Neuronal stem cell (in vitro differentiated cells): ENCODE measurements at regions not wholly inside any gene's neighbourhood (a gene's known extent, or its start where the extent isn't known, plus 50 kb on each side); places are given as distances from the start of the nearest gene placed in this dataset.

Experiments used
- DNase-seq: peaks from one replicate; pipeline ENCODE4 v3.0.0-alpha.2; 2013; ENCODE audit warnings: low spot score
- H2AFZ ChIP-seq: one replicate; pipeline ENCODE4 v1.6.1; 2013; ENCODE audit warnings: mild to moderate bottlenecking, low read length, inconsistent platforms
- H2AK5ac ChIP-seq: 2 replicates; pipeline ENCODE4 v1.6.1; 2013; ENCODE audit warnings: low read depth, mild to moderate bottlenecking, inconsistent platforms, low read length, moderate library complexity, mixed read lengths
- H2BK120ac ChIP-seq: 2 replicates; pipeline ENCODE4 v1.6.1; 2013; ENCODE audit warnings: low read depth, mild to moderate bottlenecking, inconsistent platforms, low read length, moderate library complexity, mixed read lengths
- H2BK12ac ChIP-seq: one replicate; pipeline ENCODE4 v1.6.1; 2013; ENCODE audit warnings: low read length, inconsistent platforms
- H2BK15ac ChIP-seq: 2 replicates; pipeline ENCODE4 v1.6.1; 2013; ENCODE audit warnings: mild to moderate bottlenecking, low read length, inconsistent platforms, mixed read lengths
- H2BK5ac ChIP-seq: one replicate; pipeline ENCODE4 v1.6.1; 2013; ENCODE audit warnings: inconsistent platforms, mild to moderate bottlenecking, low read length, moderate library complexity
- H3K14ac ChIP-seq: one replicate; pipeline ENCODE4 v1.6.1; 2013; ENCODE audit warnings: low read length, inconsistent platforms
- H3K18ac ChIP-seq: 2 replicates; pipeline ENCODE4 v1.6.1; 2013; ENCODE audit warnings: low read length, inconsistent platforms
- H3K23ac ChIP-seq: 2 replicates; pipeline ENCODE4 v1.6.1; 2013; ENCODE audit warnings: low read depth, mild to moderate bottlenecking, mixed read lengths, low read length, inconsistent platforms; ENCODE audit not compliant: poor library complexity
- H3K27ac ChIP-seq: replicated peaks from 3 replicates; pipeline ENCODE4 v1.5.1; 2013; ENCODE audit warnings: low read length, inconsistent platforms
- H3K27me3 ChIP-seq, 3 experiments: 2 replicates each; pipeline ENCODE4 v1.6.1; 2013; ENCODE audit warnings: low read length in 3 of 3, mild to moderate bottlenecking in 2 of 3, inconsistent platforms in 1 of 3, low read depth in 1 of 3, mixed read lengths in 1 of 3, moderate library complexity in 1 of 3; ENCODE audit not compliant: control insufficient read depth in 3 of 3, insufficient read depth in 3 of 3
- H3K36me3 ChIP-seq, 2 donors: replicated peaks in 1 of 2; 2 replicates each; pipeline ENCODE4 v1.6.1; 2013; ENCODE audit warnings: low read length in 2 of 2; ENCODE audit not compliant: control insufficient read depth in 2 of 2, insufficient read depth in 2 of 2
- H3K4ac ChIP-seq: 2 replicates; pipeline ENCODE4 v1.6.1; 2013; ENCODE audit warnings: inconsistent platforms, mild to moderate bottlenecking, low read length, moderate library complexity
- H3K4me1 ChIP-seq, 2 donors: 1 replicate in 1 of 2; 2 replicates in 1 of 2; pipeline ENCODE4 v1.6.1; 2013; ENCODE audit warnings: low read length in 2 of 2, low read depth in 1 of 2; ENCODE audit not compliant: control insufficient read depth in 2 of 2, insufficient read depth in 1 of 2
- H3K4me2 ChIP-seq: one replicate; pipeline ENCODE4 v1.6.1; 2013; ENCODE audit warnings: mild to moderate bottlenecking, low read length, inconsistent platforms; ENCODE audit not compliant: insufficient read depth, poor library complexity, severe bottlenecking
- H3K4me3 ChIP-seq, 2 donors: 2 replicates each; pipeline ENCODE4 v1.5.1; 2013; ENCODE audit warnings: low read length in 2 of 2, mild to moderate bottlenecking in 2 of 2, inconsistent platforms in 1 of 2, moderate library complexity in 1 of 2
- H3K79me1 ChIP-seq: one replicate; pipeline ENCODE4 v1.6.1; 2013; ENCODE audit warnings: low read depth, mild to moderate bottlenecking, inconsistent platforms, low read length, moderate library complexity
- H3K9ac ChIP-seq: one replicate; pipeline ENCODE4 v1.6.1; 2013; ENCODE audit warnings: mild to moderate bottlenecking, low read depth, low read length, inconsistent platforms; ENCODE audit not compliant: poor library complexity
- H3K9me3 ChIP-seq, 2 donors: replicated peaks in 1 of 2; 2 replicates each; pipeline versions ENCODE3 to v1.6.1; 2013; ENCODE audit warnings: low read length in 2 of 2, mild to moderate bottlenecking in 2 of 2, inconsistent platforms in 1 of 2, low read depth in 1 of 2, mixed read lengths in 1 of 2, moderate library complexity in 1 of 2; ENCODE audit not compliant: control insufficient read depth in 2 of 2, insufficient read depth in 1 of 2
- H4K8ac ChIP-seq: one replicate; pipeline ENCODE4 v1.6.1; 2013; ENCODE audit warnings: low read depth, mild to moderate bottlenecking, inconsistent platforms, low read length, moderate library complexity
- H4K91ac ChIP-seq: one replicate; pipeline ENCODE4 v1.6.1; 2013; ENCODE audit warnings: low read length, low read depth, mild to moderate bottlenecking, inconsistent platforms; ENCODE audit not compliant: poor library complexity
- WGBS, 2 donors: extraction: QIAGEN DNeasy Blood & Tissue Kit; methylation state at CpG; one replicate each; pipeline ENCODE4 v1.1.7; 2013; ENCODE audit warnings: missing lambda C conversion rate in 2 of 2, mixed read lengths in 1 of 2; ENCODE audit not compliant: insufficient read length in 2 of 2, insufficient replicate concordance in 1 of 2; ENCODE audit errors: extremely low coverage in 2 of 2; 5-methylcytosine and 5-hydroxymethylcytosine counted together

- Histone ChIP-seq H3K79me1 (no peaks in the 10 kb centered on the region), H4K91ac (no peak overlapping the region), H3K27ac (no peak overlapping the region)
Observed at GRCh38 chr13:62433660-62434059, 1018.0 kb upstream of the PCDH20 start.

GRCh38 chr13:62432906-62433305 is 1017.3 kb upstream of the PCDH20 start:
- Histone ChIP-seq H2BK5ac (no peak overlapping the region), H3K23ac (no peak overlapping the region), H2BK12ac (no peak overlapping the region), H3K4ac (no peak overlapping the region), H3K27ac (no peak overlapping the region), H4K8ac (no peak overlapping the region), H3K4me2 (no peak overlapping the region), H2AFZ (no peak overlapping the region), H3K9me3 (no peaks in the 10 kb centered on the region), H3K14ac (no peak overlapping the region), H2BK120ac (no peak overlapping the region), H3K4me3 (no peak overlapping the region), H4K91ac (no peak overlapping the region), H3K9ac (no peak overlapping the region), H2AK5ac (no peak overlapping the region), H2BK15ac (no peak overlapping the region), H3K4me1 (no peaks in the 10 kb centered on the region), H3K18ac (no peak overlapping the region), H3K79me1 (no peaks in the 10 kb centered on the region), H3K27me3 (no peaks in the 10 kb centered on the region), H3K36me3 (no peaks in the 10 kb centered on the region)
- no peak for DNase-seq

More at GRCh38 chr13:62433660-62434059, 1018.0 kb upstream of the PCDH20 start:
- no peak overlapping the region for H2AK5ac ChIP-seq
- no peak overlapping the region for H3K18ac ChIP-seq
- no peaks in the 10 kb centered on the region for H3K9me3 ChIP-seq
- H3K4me3 ChIP-seq: no peak overlapping the region
- no peak overlapping the region for H2BK15ac ChIP-seq
- H3K4me1 ChIP-seq: no peaks in the 10 kb centered on the region
- no peak for DNase-seq
- no peak overlapping the region for H3K23ac ChIP-seq
- H2BK5ac ChIP-seq: no peak overlapping the region
- H2BK12ac ChIP-seq: no peak overlapping the region
- no peaks in the 10 kb centered on the region for H3K36me3 ChIP-seq
- H3K14ac ChIP-seq: no peak overlapping the region
- H2BK120ac ChIP-seq: no peak overlapping the region
- no peak overlapping the region for H3K9ac ChIP-seq
- H4K8ac ChIP-seq: no peak overlapping the region
- H3K27me3 ChIP-seq: no peaks in the 10 kb centered on the region
- no peak overlapping the region for H3K4me2 ChIP-seq
- no peak overlapping the region for H3K4ac ChIP-seq
- no peak overlapping the region for H2AFZ ChIP-seq

- Histone ChIP-seq H3K14ac (no peak overlapping the region), H3K36me3 (no peaks in the 10 kb centered on the region), H2AFZ (no peak overlapping the region), H4K91ac (no peak overlapping the region), H2BK5ac (no peak overlapping the region), H2BK15ac (no peak overlapping the region), H3K27me3 (no peaks in the 10 kb centered on the region), H4K8ac (no peak overlapping the region), H2AK5ac (no peak overlapping the region), H3K23ac (no peak overlapping the region), H3K4me3 (no peak overlapping the region), H3K9ac (no peak overlapping the region), H3K4me1 (no peaks in the 10 kb centered on the region), H3K18ac (no peak overlapping the region), H3K4me2 (no peak overlapping the region), H3K27ac (no peak overlapping the region), H3K4ac (no peak overlapping the region), H2BK120ac (no peak overlapping the region), H3K9me3 (no peaks in the 10 kb centered on the region), H2BK12ac (no peak overlapping the region), H3K79me1 (no peaks in the 10 kb centered on the region)
- no CpG with 5 or more reads among the region's 1 CpG for WGBS, 2 donors
- no peak for DNase-seq
Observed at GRCh38 chr13:62432295-62432694, 1016.6 kb upstream of the PCDH20 start.

- Histone ChIP-seq H2AK5ac (no peak overlapping the region), H3K27me3 (no peaks in the 10 kb centered on the region), H3K27ac (no peak overlapping the region)
Observed at GRCh38 chr13:62431852-62432251, 1016.2 kb upstream of the PCDH20 start.

More at GRCh38 chr13:62431852-62432251, 1016.2 kb upstream of the PCDH20 start:
- Histone ChIP-seq H3K9ac (no peak overlapping the region), H2BK12ac (no peak overlapping the region), H3K14ac (no peak overlapping the region), H3K36me3 (no peaks in the 10 kb centered on the region), H2AFZ (no peak overlapping the region), H3K4ac (no peak overlapping the region), H4K91ac (no peak overlapping the region), H3K79me1 (no peaks in the 10 kb centered on the region), H2BK120ac (no peak overlapping the region), H2BK5ac (no peak overlapping the region), H2BK15ac (no peak overlapping the region), H3K18ac (no peak overlapping the region), H4K8ac (no peak overlapping the region), H3K9me3 (no peaks in the 10 kb centered on the region), H3K4me3 (no peak overlapping the region), H3K4me2 (no peak overlapping the region), H3K23ac (no peak overlapping the region), H3K4me1 (no peaks in the 10 kb centered on the region)
- no peak for DNase-seq
